Astrocyte (in vitro differentiated cells and primary cell): ENCODE measurements at regions not wholly inside any gene's neighbourhood (a gene's known extent, or its start where the extent isn't known, plus 50 kb on each side); places are given as distances from the start of the nearest gene placed in this dataset.

Source experiments
- EZH2 ChIP-seq: IDR thresholded peaks from 2 replicates; pipeline ENCODE4 v1.6.1; 2012; ENCODE audit warnings: mild to moderate bottlenecking, low read length, inconsistent platforms; ENCODE audit not compliant: insufficient read depth
- TF ChIP-seq, protein P1 (sequence below): IDR thresholded peaks from 2 replicates; pipeline ENCODE4 v1.5.1; 2011; ENCODE audit warnings: low read depth, mild to moderate bottlenecking, inconsistent platforms, low read length, moderate library complexity; ENCODE audit not compliant: insufficient read depth

DNA sequence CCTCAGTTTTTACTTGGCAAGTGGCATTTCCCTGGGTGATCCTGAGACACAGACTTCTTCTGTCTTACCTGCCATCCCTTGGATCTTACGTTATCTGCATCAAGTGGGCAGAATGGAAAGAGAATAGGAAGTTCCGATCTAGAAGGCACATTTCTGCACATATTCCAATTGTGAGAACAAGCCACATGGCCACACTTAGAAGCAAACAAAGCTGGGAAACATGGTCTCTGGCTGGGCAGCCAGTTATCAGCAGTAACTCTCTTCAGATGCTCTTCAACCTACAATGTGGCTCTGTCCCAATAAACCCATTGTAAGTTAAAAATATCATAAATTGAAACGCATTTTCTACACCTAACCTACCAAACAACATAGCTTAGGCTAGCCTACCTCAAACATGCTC lies 67.3 kb upstream of the CCN6 start:
- TF ChIP-seq, protein P1, sequence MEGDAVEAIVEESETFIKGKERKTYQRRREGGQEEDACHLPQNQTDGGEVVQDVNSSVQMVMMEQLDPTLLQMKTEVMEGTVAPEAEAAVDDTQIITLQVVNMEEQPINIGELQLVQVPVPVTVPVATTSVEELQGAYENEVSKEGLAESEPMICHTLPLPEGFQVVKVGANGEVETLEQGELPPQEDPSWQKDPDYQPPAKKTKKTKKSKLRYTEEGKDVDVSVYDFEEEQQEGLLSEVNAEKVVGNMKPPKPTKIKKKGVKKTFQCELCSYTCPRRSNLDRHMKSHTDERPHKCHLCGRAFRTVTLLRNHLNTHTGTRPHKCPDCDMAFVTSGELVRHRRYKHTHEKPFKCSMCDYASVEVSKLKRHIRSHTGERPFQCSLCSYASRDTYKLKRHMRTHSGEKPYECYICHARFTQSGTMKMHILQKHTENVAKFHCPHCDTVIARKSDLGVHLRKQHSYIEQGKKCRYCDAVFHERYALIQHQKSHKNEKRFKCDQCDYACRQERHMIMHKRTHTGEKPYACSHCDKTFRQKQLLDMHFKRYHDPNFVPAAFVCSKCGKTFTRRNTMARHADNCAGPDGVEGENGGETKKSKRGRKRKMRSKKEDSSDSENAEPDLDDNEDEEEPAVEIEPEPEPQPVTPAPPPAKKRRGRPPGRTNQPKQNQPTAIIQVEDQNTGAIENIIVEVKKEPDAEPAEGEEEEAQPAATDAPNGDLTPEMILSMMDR = no peak
- TF ChIP-seq EZH2 = no peak
